DMS53 treated with DMSO at 0.1 percent for 48 hours (cell line): ENCODE measurements at regions not wholly inside any gene's neighbourhood (a gene's known extent, or its start where the extent isn't known, plus 50 kb on each side); places are given as distances from the start of the nearest gene placed in this dataset.

ENCODE experiments used
- DNase-seq: peaks from one replicate; lab custom pipeline; 2025; ENCODE audit not compliant: unreplicated experiment; lab: John Stamatoyannopoulos, UW

GRCh38 chr2:155830351-155830750 is 502.2 kb downstream of the NR4A2 start:
- no peak for DNase-seq

- no peak for DNase-seq
Measured at GRCh38 chr2:155825876-155826275, 506.6 kb downstream of the NR4A2 start.

- peak; percentile 74 for DNase-seq
Measured at GRCh38 chr2:155815851-155816250, 516.7 kb downstream of the NR4A2 start.

GRCh38 chr2:155815275-155815674 is 517.2 kb downstream of the NR4A2 start:
- DNase-seq, result no peak

GRCh38 chr2:155810411-155810810 is 522.1 kb downstream of the NR4A2 start:
- DNase-seq, result no peak

GRCh38 chr2:155802888-155803287 is 529.6 kb downstream of the NR4A2 start:
- DNase-seq, result no peak

- DNase-seq, result no peak
Measured at GRCh38 chr2:155792666-155793065, 539.9 kb downstream of the NR4A2 start.

- DNase-seq, result no peak
Measured at GRCh38 chr2:155770516-155770915, 562.0 kb downstream of the NR4A2 start.

- no peak for DNase-seq
Measured at GRCh38 chr2:155766342-155767115, 566.0 kb downstream of the NR4A2 start.

GRCh38 chr2:155755481-155755880 is 577.0 kb downstream of the NR4A2 start:
- DNase-seq, result no peak

GRCh38 chr2:155748131-155748530 is 584.4 kb downstream of the NR4A2 start:
- DNase-seq, result no peak

- DNase-seq, result no peak
Measured at GRCh38 chr2:155747531-155747930, 585.0 kb downstream of the NR4A2 start.

GRCh38 chr2:155733091-155733853 is 599.2 kb downstream of the NR4A2 start:
- peak; percentile 21 for DNase-seq

- DNase-seq, result no peak
Measured at GRCh38 chr2:155730804-155731203, 601.7 kb downstream of the NR4A2 start.

- DNase-seq, result no peak
Measured at GRCh38 chr2:155727187-155727895, 605.2 kb downstream of the NR4A2 start.

- no peak for DNase-seq
Measured at GRCh38 chr2:155722290-155722689, 610.2 kb downstream of the NR4A2 start.

- no peak for DNase-seq
Measured at GRCh38 chr2:155715705-155716104, 616.8 kb downstream of the NR4A2 start.

GRCh38 chr2:155714983-155715382 is 617.5 kb downstream of the NR4A2 start:
- DNase-seq, result no peak

- no peak for DNase-seq
Measured at GRCh38 chr2:155708071-155708470, 624.5 kb downstream of the NR4A2 start.

GRCh38 chr2:155703917-155704316 is 628.6 kb downstream of the NR4A2 start:
- no peak for DNase-seq

GRCh38 chr2:155703048-155703447 is 629.5 kb downstream of the NR4A2 start:
- no peak for DNase-seq

- DNase-seq, result no peak
Measured at GRCh38 chr2:155701721-155702120, 630.8 kb downstream of the NR4A2 start.
